Activated naive CD8-positive, alpha-beta T cell treated with anti-CD3 and anti-CD28 coated beads, Interleukin-2, amount 50 U/mL, for 16 hours (primary cell): ENCODE measurements at regions not wholly inside any gene's neighbourhood (a gene's known extent, or its start where the extent isn't known, plus 50 kb on each side); places are given as distances from the start of the nearest gene placed in this dataset.
"Not testable (repeated sequence)": the region's sequence is repeated elsewhere in the genome, so short reads cannot be mapped to it uniquely, and the experiment has no call there.

ENCODE experiments used
- DNase-seq: peaks from one replicate; pipeline ENCODE4 v3.0.0-alpha.2; 2020; ENCODE audit warnings: low read depth, low spot score

- DNase-seq: no peak
These were observed 63.8 kb upstream of the WNT7B start for GRCh38 chr22:46040471-46041465.

GRCh38 chr22:46041642-46042041 is 64.7 kb upstream of the WNT7B start:
- DNase-seq: no peak

GRCh38 chr22:46042786-46043185 is 65.8 kb upstream of the WNT7B start:
- DNase-seq: no peak

GRCh38 chr22:46043339-46043738 is 66.4 kb upstream of the WNT7B start:
- DNase-seq: no peak

GRCh38 chr22:46043816-46044620 is 67.1 kb upstream of the WNT7B start:
- DNase-seq: no peak

GRCh38 chr22:46044621-46045458 is 67.9 kb upstream of the WNT7B start:
- DNase-seq: no peak

- DNase-seq: no peak
These were observed 68.7 kb upstream of the WNT7B start for GRCh38 chr22:46045459-46046298.

- DNase-seq: no peak
These were observed 69.3 kb upstream of the WNT7B start for GRCh38 chr22:46046299-46046685.

GRCh38 chr22:46047226-46047625 is 70.3 kb upstream of the WNT7B start:
- DNase-seq: no peak

- no peak for DNase-seq
These were observed 71.1 kb upstream of the WNT7B start for GRCh38 chr22:46047841-46048595.

GRCh38 chr22:46048661-46049060 is 71.7 kb upstream of the WNT7B start:
- not testable (repeated sequence) for DNase-seq

- no peak for DNase-seq
These were observed 72.9 kb upstream of the WNT7B start for GRCh38 chr22:46049726-46050450.

GRCh38 chr22:46050451-46050845 is 73.5 kb upstream of the WNT7B start:
- DNase-seq: no peak

- no peak for DNase-seq
These were observed 74.1 kb upstream of the WNT7B start for GRCh38 chr22:46050916-46051614.

- DNase-seq: no peak
These were observed 74.7 kb upstream of the WNT7B start for GRCh38 chr22:46051646-46052045.

GRCh38 chr22:46052331-46052771 is 75.4 kb upstream of the WNT7B start:
- DNase-seq: no peak

- no peak for DNase-seq
These were observed 76.0 kb upstream of the WNT7B start for GRCh38 chr22:46052801-46053562.

- no peak for DNase-seq
These were observed 76.7 kb upstream of the WNT7B start for GRCh38 chr22:46053563-46054090.
